Loucy (cell line): ENCODE measurements at regions not wholly inside any gene's neighbourhood (a gene's known extent, or its start where the extent isn't known, plus 50 kb on each side); places are given as distances from the start of the nearest gene placed in this dataset.

Experiments
- H2AFZ ChIP-seq: fragments of 200-600 bp; sonication (generic); 2 replicates; pipeline ENCODE4 v1.6.0; 2016; ENCODE audit warnings: antibody characterized with exemption, mild to moderate bottlenecking, low read length, moderate library complexity
- H3F3A ChIP-seq: fragments of 200-600 bp; 2 replicates; pipeline ENCODE4 v1.6.0; 2016; ENCODE audit warnings: antibody characterized with exemption, low read depth, mild to moderate bottlenecking
- H3K27me3 ChIP-seq: fragments of 200-600 bp; sonication (generic); 2 replicates; pipeline ENCODE4 v1.6.1; 2014; ENCODE audit warnings: low read length, mild to moderate bottlenecking; ENCODE audit not compliant: insufficient read depth, poor library complexity, severe bottlenecking
- H3K36me3 ChIP-seq: fragments of 200-600 bp; sonication (generic); 2 replicates; pipeline ENCODE4 v1.6.1; 2016; ENCODE audit warnings: low read length; ENCODE audit not compliant: insufficient read depth
- H3K4me1 ChIP-seq: fragments of 200-600 bp; sonication (generic); 2 replicates; pipeline ENCODE4 v1.5.1; 2014; ENCODE audit warnings: low read length, mild to moderate bottlenecking; ENCODE audit not compliant: insufficient read depth, poor library complexity, severe bottlenecking
- H3K4me2 ChIP-seq: fragments of 200-600 bp; sonication (generic); 2 replicates; pipeline ENCODE4 v1.6.0; 2014; ENCODE audit warnings: antibody characterized with exemption, low read length, low read depth, mild to moderate bottlenecking; ENCODE audit not compliant: poor library complexity, severe bottlenecking
- H3K4me3 ChIP-seq: fragments of 200-600 bp; sonication (generic); 2 replicates; pipeline ENCODE4 v1.5.1; 2014; ENCODE audit warnings: low read length, mild to moderate bottlenecking, mixed read lengths; ENCODE audit not compliant: poor library complexity, severe bottlenecking
- H3K79me2 ChIP-seq: fragments of 200-600 bp; sonication (generic); 2 replicates; pipeline ENCODE4 v1.6.1; 2014; ENCODE audit warnings: low read length; ENCODE audit not compliant: insufficient read depth
- H3K9ac ChIP-seq: fragments of 200-600 bp; sonication (generic); 2 replicates; pipeline ENCODE4 v1.6.0; 2014; ENCODE audit warnings: mild to moderate bottlenecking, low read depth, low read length, moderate library complexity; ENCODE audit not compliant: poor library complexity, severe bottlenecking
- H3K9me2 ChIP-seq: fragments of 200-600 bp; sonication (generic); replicated peaks from 2 replicates; pipeline ENCODE4 v1.6.1; 2016; ENCODE audit warnings: low read depth, low read length, mixed read lengths
- H3K9me3 ChIP-seq: fragments of 200-600 bp; sonication (generic); 2 replicates; pipeline ENCODE4 v1.6.1; 2014; ENCODE audit warnings: mild to moderate bottlenecking, antibody characterized with exemption, low read length, low read depth; ENCODE audit not compliant: insufficient read depth
- H4K20me1 ChIP-seq: fragments of 200-600 bp; sonication (generic); 2 replicates; pipeline ENCODE4 v1.6.0; 2014; ENCODE audit warnings: antibody characterized with exemption, low read length, mild to moderate bottlenecking; ENCODE audit not compliant: insufficient read depth, poor library complexity, severe bottlenecking
- CTCF ChIP-seq: fragments of 200-600 bp; sonication (generic); conservative IDR thresholded peaks from 2 replicates; pipeline ENCODE4 v1.5.1; 2014; ENCODE audit warnings: mild to moderate bottlenecking, antibody characterized with exemption, low read length
- EZH2phosphoT487 ChIP-seq: fragments of 200-600 bp; IDR thresholded peaks from 2 replicates; pipeline ENCODE4 v1.6.1; 2018; ENCODE audit warnings: antibody characterized with exemption, mild to moderate bottlenecking, moderate library complexity, borderline replicate concordance

DNA sequence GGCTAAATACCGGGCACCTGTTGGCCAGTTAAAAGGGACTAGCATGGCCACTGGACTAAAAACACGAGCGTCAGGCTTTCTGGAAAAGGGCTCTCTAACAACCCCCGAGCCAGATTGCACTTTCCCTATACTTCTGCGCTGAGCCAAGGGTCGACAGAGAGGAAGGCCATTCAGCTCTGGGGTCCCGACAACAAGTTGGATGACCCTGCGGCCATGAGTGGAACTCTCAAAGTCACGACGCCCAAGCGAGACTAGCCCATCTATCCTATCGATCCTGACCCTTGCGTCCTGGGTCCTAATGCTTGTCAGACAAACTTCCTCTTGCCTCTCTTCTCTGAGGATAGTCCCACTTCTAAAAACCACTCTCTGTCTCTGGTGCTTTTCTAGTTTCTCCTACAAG is 99.9 kb upstream of the PRDX6 start:
- Histone ChIP-seq H3K9me3 (no peaks in the 10 kb centered on the region; the same call in 1 of the 2 replicates), H3K4me2 (no peak overlapping the region), H3K9me2 (no peaks in the 10 kb centered on the region), H3K36me3 (no peaks in the 10 kb centered on the region), H3K4me3 (no peak overlapping the region), H4K20me1 (no peaks in the 10 kb centered on the region), H3K27me3 (no peaks in the 10 kb centered on the region), H3K9ac (no peak overlapping the region), H2AFZ (no peak overlapping the region), H3K4me1 (no peaks in the 10 kb centered on the region), H3K79me2 (no peaks in the 10 kb centered on the region), H3F3A (no peaks in the 10 kb centered on the region)
- TF ChIP-seq CTCF, result no peak
- TF ChIP-seq EZH2phosphoT487, result no peak

DNA sequence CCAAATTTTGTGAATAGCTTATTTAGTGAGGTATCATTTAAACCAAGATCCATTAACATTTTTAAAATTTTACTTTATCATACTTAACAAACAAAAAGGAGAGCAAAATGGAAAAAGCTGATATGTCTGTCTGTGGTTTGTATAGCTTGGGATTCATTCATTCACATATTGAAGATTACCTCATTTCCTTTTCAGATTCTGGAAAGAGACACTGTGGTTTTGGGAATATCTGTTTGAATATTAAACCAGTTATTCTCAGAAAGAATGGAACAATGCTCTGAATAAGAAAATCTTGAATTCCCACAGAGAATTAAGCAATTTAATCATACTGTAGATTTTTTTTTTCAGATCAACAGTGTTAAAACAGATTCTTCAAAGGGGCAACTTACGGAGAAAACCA is 93.8 kb upstream of the PRDX6 start:
- no peaks in the 10 kb centered on the region for H3K9me2 ChIP-seq
- H3K36me3 ChIP-seq, result no peaks in the 10 kb centered on the region
- no peaks in the 10 kb centered on the region for H3K9me3 ChIP-seq
- H3K4me3 ChIP-seq, result no peak overlapping the region
- H3K4me1 ChIP-seq, result no peaks in the 10 kb centered on the region
- no peak for TF ChIP-seq EZH2phosphoT487
- TF ChIP-seq CTCF, result no peak
- no peaks in the 10 kb centered on the region for H4K20me1 ChIP-seq
- no peaks in the 10 kb centered on the region for H3K79me2 ChIP-seq
- no peak overlapping the region for H3K4me2 ChIP-seq
- no peak overlapping the region for H2AFZ ChIP-seq
- H3K27me3 ChIP-seq, result no peaks in the 10 kb centered on the region
- H3K9ac ChIP-seq, result no peak overlapping the region
- H3F3A ChIP-seq, result no peaks in the 10 kb centered on the region

DNA sequence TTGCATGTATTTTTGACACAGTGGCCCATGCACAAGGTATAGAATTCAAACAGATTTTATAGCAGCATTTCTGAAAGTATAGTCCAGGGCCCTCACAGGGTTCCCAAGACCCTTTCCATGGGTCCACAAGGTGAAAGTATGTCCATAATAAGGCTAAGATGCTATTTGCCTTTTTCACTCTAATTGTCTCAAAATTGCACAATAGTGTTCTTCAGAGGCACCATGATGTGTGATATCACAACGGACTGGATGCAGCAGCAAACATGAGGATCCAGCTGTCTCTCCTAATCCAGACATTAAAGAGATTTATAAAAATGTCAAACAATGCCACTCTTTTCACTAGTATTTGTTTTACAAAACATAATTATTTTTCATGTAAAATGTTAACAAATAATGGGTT is 88.8 kb upstream of the PRDX6 start:
- H3K79me2 ChIP-seq, result no peaks in the 10 kb centered on the region
- no peaks in the 10 kb centered on the region for H4K20me1 ChIP-seq
- no peak overlapping the region for H2AFZ ChIP-seq
- H3K27me3 ChIP-seq, result no peaks in the 10 kb centered on the region
- no peak overlapping the region for H3K4me3 ChIP-seq
- H3K9me3 ChIP-seq, result no peaks in the 10 kb centered on the region
- TF ChIP-seq CTCF, result no peak
- no peak for TF ChIP-seq EZH2phosphoT487
- no peak overlapping the region for H3K9ac ChIP-seq
- H3K36me3 ChIP-seq, result no peaks in the 10 kb centered on the region
- no peaks in the 10 kb centered on the region for H3K9me2 ChIP-seq
- H3K4me2 ChIP-seq, result no peak overlapping the region
- H3F3A ChIP-seq, result no peaks in the 10 kb centered on the region
- no peaks in the 10 kb centered on the region for H3K4me1 ChIP-seq
